H9 (cell line): ENCODE measurements at regions not wholly inside any gene's neighbourhood (a gene's known extent, or its start where the extent isn't known, plus 50 kb on each side); places are given as distances from the start of the nearest gene placed in this dataset.

Experiments
- DNase-seq: peaks from one replicate; pipeline ENCODE4 v3.0.0-alpha.2; 2017
- H2AFZ ChIP-seq: one replicate; pipeline ENCODE4 v1.6.1; 2013; ENCODE audit warnings: mild to moderate bottlenecking, low read length, control low read depth, moderate library complexity
- H2AK5ac ChIP-seq: 2 replicates; pipeline ENCODE4 v1.6.1; 2013; ENCODE audit warnings: low read length, control low read depth, mixed read lengths; ENCODE audit not compliant: insufficient read length
- H2BK120ac ChIP-seq: one replicate; pipeline ENCODE4 v1.6.1; 2013; ENCODE audit warnings: low read depth, mild to moderate bottlenecking, low read length, control low read depth, inconsistent platforms; ENCODE audit not compliant: poor library complexity, severe bottlenecking
- H2BK12ac ChIP-seq: 2 replicates; pipeline ENCODE4 v1.6.1; 2013; ENCODE audit warnings: low read length, control low read depth, mixed read lengths, low read depth; ENCODE audit not compliant: insufficient read length
- H2BK15ac ChIP-seq: 2 replicates; pipeline ENCODE4 v1.6.1; 2013; ENCODE audit warnings: low read depth, low read length, control low read depth
- H2BK20ac ChIP-seq: one replicate; pipeline ENCODE4 v1.6.1; 2013; ENCODE audit warnings: low read depth, mild to moderate bottlenecking, low read length, control low read depth, inconsistent platforms; ENCODE audit not compliant: poor library complexity, severe bottlenecking
- H2BK5ac ChIP-seq: 2 replicates; pipeline ENCODE4 v1.6.1; 2013; ENCODE audit warnings: low read length, control low read depth, mixed read lengths; ENCODE audit not compliant: insufficient read length
- H3K14ac ChIP-seq: 2 replicates; pipeline ENCODE4 v1.6.1; 2013; ENCODE audit warnings: low read length, control low read depth; ENCODE audit not compliant: insufficient read depth
- H3K18ac ChIP-seq: 2 replicates; pipeline ENCODE4 v1.6.1; 2013; ENCODE audit warnings: low read depth, mild to moderate bottlenecking, mixed read lengths, low read length, control low read depth; ENCODE audit not compliant: insufficient read length
- H3K23ac ChIP-seq: 2 replicates; pipeline ENCODE4 v1.6.1; 2013; ENCODE audit warnings: low read length, control low read depth, mixed read lengths, low read depth; ENCODE audit not compliant: insufficient read length
- H3K23me2 ChIP-seq: 2 replicates; pipeline ENCODE4 v1.6.1; 2013; ENCODE audit warnings: low read depth, mild to moderate bottlenecking, mixed read lengths, low read length, control low read depth; ENCODE audit not compliant: insufficient read length, poor library complexity, severe bottlenecking
- H3K27ac ChIP-seq: 2 replicates; pipeline ENCODE4 v1.5.1; 2013; ENCODE audit warnings: low read length, control low read depth, mixed read lengths, low read depth; ENCODE audit not compliant: insufficient read length
- H3K27me3 ChIP-seq: 2 replicates; pipeline ENCODE4 v1.6.1; 2013; ENCODE audit warnings: low read length, control low read depth, inconsistent platforms; ENCODE audit not compliant: insufficient read depth
- H3K4ac ChIP-seq: 2 replicates; pipeline ENCODE4 v1.6.1; 2013; ENCODE audit warnings: low read depth, mild to moderate bottlenecking, control low read depth, inconsistent platforms, low read length, moderate library complexity
- H3K4me1 ChIP-seq: 2 replicates; pipeline ENCODE4 v1.6.1; 2013; ENCODE audit warnings: low read length, control low read depth, inconsistent platforms; ENCODE audit not compliant: insufficient read depth
- H3K4me2 ChIP-seq: 2 replicates; pipeline ENCODE4 v1.6.1; 2013; ENCODE audit warnings: low read length, control low read depth, mixed read lengths; ENCODE audit not compliant: insufficient read length, insufficient read depth
- H3K56ac ChIP-seq: 2 replicates; pipeline ENCODE4 v1.6.1; 2013; ENCODE audit warnings: low read depth, mild to moderate bottlenecking, mixed read lengths, low read length, control low read depth; ENCODE audit not compliant: insufficient read length
- H3K79me1 ChIP-seq: 2 replicates; pipeline ENCODE4 v1.6.1; 2013; ENCODE audit warnings: low read depth, mild to moderate bottlenecking, moderate library complexity, low read length, control low read depth, inconsistent platforms; ENCODE audit not compliant: insufficient read depth, poor library complexity, severe bottlenecking
- H3K79me2 ChIP-seq: 2 replicates; pipeline ENCODE4 v1.6.1; 2013; ENCODE audit warnings: low read length, control low read depth, inconsistent platforms; ENCODE audit not compliant: insufficient read depth
- H3K9ac ChIP-seq: 2 replicates; pipeline ENCODE4 v1.6.1; 2013; ENCODE audit warnings: low read length, control low read depth, mixed read lengths; ENCODE audit not compliant: insufficient read length; ENCODE audit errors: extremely low read depth
- H3K9me3 ChIP-seq: one replicate; pipeline ENCODE4 v1.6.1; 2013; ENCODE audit warnings: low read depth, low read length, inconsistent platforms; ENCODE audit not compliant: control insufficient read depth
- H3T11ph ChIP-seq: one replicate; pipeline ENCODE4 v1.6.1; 2013; ENCODE audit warnings: mild to moderate bottlenecking, low read length, control low read depth, inconsistent platforms
- H4K20me1 ChIP-seq: one replicate; pipeline ENCODE4 v1.6.1; 2013; ENCODE audit not compliant: control insufficient read depth, insufficient read length, insufficient read depth
- H4K5ac ChIP-seq: 2 replicates; pipeline ENCODE4 v1.6.1; 2013; ENCODE audit warnings: low read depth, mild to moderate bottlenecking, mixed read lengths, low read length, control low read depth; ENCODE audit not compliant: insufficient read length
- H4K8ac ChIP-seq: replicated peaks from 2 replicates; pipeline ENCODE4 v1.6.1; 2013; ENCODE audit warnings: low read length, control low read depth, mixed read lengths, low read depth; ENCODE audit not compliant: insufficient read length
- H4K91ac ChIP-seq: 2 replicates; pipeline ENCODE4 v1.6.1; 2013; ENCODE audit warnings: low read depth, mild to moderate bottlenecking, moderate library complexity, mixed read lengths, low read length, control low read depth; ENCODE audit not compliant: insufficient read length
- H3K27ac Mint-ChIP-seq, 3 experiments: 2 replicates in 2 of 3; 3 replicates in 1 of 3; pipeline ENCODE4 v1.8.0; 2020 to 2021; ENCODE audit warnings: mixed read lengths in 3 of 3, mild to moderate bottlenecking in 1 of 3, moderate library complexity in 1 of 3
- H3K27me3 Mint-ChIP-seq: 2 replicates; pipeline ENCODE4 v1.8.0; 2021; ENCODE audit warnings: low read depth, mild to moderate bottlenecking, moderate library complexity, mixed read lengths
- H3K36me3 Mint-ChIP-seq, 3 experiments: 2 replicates in 2 of 3; 3 replicates in 1 of 3; pipeline ENCODE4 v1.8.0; 2020 to 2021; ENCODE audit warnings: low read depth in 3 of 3, mixed read lengths in 3 of 3; ENCODE audit not compliant: insufficient read depth in 1 of 3
- H3K4me1 Mint-ChIP-seq, 2 experiments: 2 replicates each; pipeline ENCODE4 v1.8.0; 2020; ENCODE audit warnings: mixed read lengths in 2 of 2
- H3K4me3 Mint-ChIP-seq, 2 experiments: 2 replicates in 1 of 2; 3 replicates in 1 of 2; pipeline ENCODE4 v1.8.0; 2020 to 2021; ENCODE audit warnings: mild to moderate bottlenecking in 2 of 2, mixed read lengths in 2 of 2, moderate library complexity in 1 of 2
- H3K9me3 Mint-ChIP-seq, 2 experiments: 2 replicates in 1 of 2; 3 replicates in 1 of 2; pipeline ENCODE4 v1.8.0; 2020; ENCODE audit warnings: mild to moderate bottlenecking in 2 of 2, mixed read lengths in 2 of 2, moderate library complexity in 1 of 2
- CTCF ChIP-seq: fragments of 200-600 bp; sonication (generic); conservative IDR thresholded peaks from 3 replicates; pipeline ENCODE4 v1.8.0; 2021; ENCODE audit warnings: antibody characterized with exemption, mild to moderate bottlenecking
- WGBS: extraction: QIAGEN DNeasy Blood & Tissue Kit; methylation state at CpG from one replicate; pipeline ENCODE4 v1.1.7; 2013; ENCODE audit warnings: missing lambda C conversion rate, low lambda C conversion rate, mixed read lengths; ENCODE audit not compliant: insufficient read length; ENCODE audit errors: extremely low coverage; 5-methylcytosine and 5-hydroxymethylcytosine counted together

GRCh38 chr14:38705220-38705619 lies 397.8 kb downstream of the SEC23A start:
- no peak overlapping the region for H3K4me3 Mint-ChIP-seq
- Histone ChIP-seq H3K79me2 (no peaks in the 10 kb centered on the region), H3K4me2 (no peak overlapping the region), H3K79me1 (no peaks in the 10 kb centered on the region), H3K9me3 (no peaks in the 10 kb centered on the region), H3K56ac (no peak overlapping the region), H2BK5ac (no peak overlapping the region), H4K20me1 (no peaks in the 10 kb centered on the region), H3K27ac (no peak overlapping the region), H3K23me2 (no peaks in the 10 kb centered on the region), H3K23ac (no peak overlapping the region), H2AK5ac (no peak overlapping the region), H2BK12ac (no peak overlapping the region), H2AFZ (no peak overlapping the region), H4K91ac (no peak overlapping the region), H3T11ph (no peak overlapping the region), H3K9ac (no peak overlapping the region), H4K5ac (no peak overlapping the region), H3K18ac (no peak overlapping the region), H3K4me1 (no peaks in the 10 kb centered on the region), H3K14ac (no peak overlapping the region), H3K27me3 (no peaks in the 10 kb centered on the region), H2BK120ac (no peak overlapping the region), H2BK20ac (no peak overlapping the region), H2BK15ac (no peak overlapping the region), H4K8ac (no peak overlapping the region), H3K4ac (no peak overlapping the region)
- H3K36me3 Mint-ChIP-seq: no peaks in the 10 kb centered on the region
- DNase-seq: no peak
- WGBS: no CpG with 5 or more reads among the region's 5 CpGs
- no peaks in the 10 kb centered on the region for H3K4me1 Mint-ChIP-seq
- no peak for TF ChIP-seq CTCF
- H3K27me3 Mint-ChIP-seq: no peaks in the 10 kb centered on the region
- no peaks in the 10 kb centered on the region for H3K9me3 Mint-ChIP-seq
- no peak overlapping the region for H3K27ac Mint-ChIP-seq
